ENCODE measurements at regions not wholly inside any gene's neighbourhood (a gene's known extent, or its start where the extent isn't known, plus 50 kb on each side); places are given as distances from the start of the nearest gene placed in this dataset.

- peaks cover 0 to 9% (median 0%) of the 10 kb centered on the region in 5 donors for H3K27me3 Mint-ChIP-seq
- H3K4me3 Mint-ChIP-seq, result no peak overlapping the region
- ATAC-seq, result no peak
- H3K9me3 Mint-ChIP-seq, result peaks cover 0 to 10% (median 2%) of the 10 kb centered on the region in 9 donors
- no peak overlapping the region for H3K27ac Mint-ChIP-seq
- no peaks in the 10 kb centered on the region for H3K36me3 Mint-ChIP-seq
- POLR2A ChIA-PET, result no interaction called here
- no peaks in the 10 kb centered on the region for H3K4me1 Mint-ChIP-seq
- DNase-seq, result no peak
These were observed 323.8 kb upstream of the WWC1 start for GRCh38 chr5:167967494-167968177.

GRCh38 chr5:167968837-167969236 is 322.6 kb upstream of the WWC1 start:
- ATAC-seq, result no peak
- peaks cover 0 to 20% (median 4%) of the 10 kb centered on the region in 5 donors for H3K27me3 Mint-ChIP-seq
- no peaks in the 10 kb centered on the region for H3K4me1 Mint-ChIP-seq
- H3K27ac Mint-ChIP-seq, result no peak overlapping the region
- no peak for DNase-seq
- H3K9me3 Mint-ChIP-seq, result peaks cover 0 to 21% (median 2%) of the 10 kb centered on the region in 9 donors
- no peaks in the 10 kb centered on the region for H3K36me3 Mint-ChIP-seq
- H3K4me3 Mint-ChIP-seq, result no peak overlapping the region
- POLR2A ChIA-PET, result no interaction called here

GRCh38 chr5:167969998-167970397 is 321.4 kb upstream of the WWC1 start:
- Mint-ChIP-seq H3K27ac (no peak overlapping the region), H3K36me3 (no peaks in the 10 kb centered on the region), H3K9me3 (peaks cover 0 to 21% (median 3%) of the 10 kb centered on the region in 9 donors), H3K4me1 (no peaks in the 10 kb centered on the region), H3K4me3 (no peak overlapping the region), H3K27me3 (peaks cover 0 to 20% (median 4%) of the 10 kb centered on the region in 5 donors)
- POLR2A ChIA-PET, result no interaction called here
- ATAC-seq (no peak), DNase-seq (no peak)

GRCh38 chr5:167971706-167972105 is 319.7 kb upstream of the WWC1 start:
- Mint-ChIP-seq H3K4me1 (no peaks in the 10 kb centered on the region), H3K36me3 (no peaks in the 10 kb centered on the region), H3K4me3 (no peak overlapping the region), H3K27ac (no peak overlapping the region), H3K27me3 (peaks cover 0 to 20% (median 4%) of the 10 kb centered on the region in 5 donors), H3K9me3 (peaks cover 0 to 21% (median 3%) of the 10 kb centered on the region in 9 donors)
- ATAC-seq (no peak), DNase-seq (no peak)
- POLR2A ChIA-PET, result no interaction called here

GRCh38 chr5:167973126-167973525 is 318.3 kb upstream of the WWC1 start:
- Mint-ChIP-seq H3K36me3 (no peaks in the 10 kb centered on the region), H3K4me1 (no peaks in the 10 kb centered on the region), H3K9me3 (peaks cover 0 to 21% (median 6%) of the 10 kb centered on the region in 9 donors), H3K27me3 (peaks cover 0 to 20% (median 4%) of the 10 kb centered on the region in 5 donors), H3K4me3 (no peak overlapping the region), H3K27ac (no peak overlapping the region)
- DNase-seq (no peak), ATAC-seq (no peak)
- POLR2A ChIA-PET, result no interaction called here

GRCh38 chr5:167984951-167985350 is 306.5 kb upstream of the WWC1 start:
- H3K4me3 Mint-ChIP-seq, result no peak overlapping the region
- ATAC-seq, result no peak
- no peaks in the 10 kb centered on the region for H3K36me3 Mint-ChIP-seq
- peaks cover 0 to 40% (median 8%) of the 10 kb centered on the region in 9 donors for H3K9me3 Mint-ChIP-seq
- no peak for DNase-seq
- H3K27ac Mint-ChIP-seq, result no peak overlapping the region
- POLR2A ChIA-PET, result no interaction called here
- H3K4me1 Mint-ChIP-seq, result peaks cover 0 to 3% (median 0%) of the 10 kb centered on the region in 4 donors
- peaks cover 0 to 24% (median 8%) of the 10 kb centered on the region in 5 donors for H3K27me3 Mint-ChIP-seq

- H3K36me3 Mint-ChIP-seq, result no peaks in the 10 kb centered on the region
- H3K27me3 Mint-ChIP-seq, result peaks cover 0 to 20% (median 8%) of the 10 kb centered on the region in 5 donors
- peaks cover 0 to 36% (median 7%) of the 10 kb centered on the region in 9 donors for H3K9me3 Mint-ChIP-seq
- H3K4me3 Mint-ChIP-seq, result no peak overlapping the region
- POLR2A ChIA-PET, result no interaction called here
- H3K27ac Mint-ChIP-seq, result no peak overlapping the region
- H3K4me1 Mint-ChIP-seq, result no peaks in the 10 kb centered on the region
- DNase-seq (no peak), ATAC-seq (no peak)
These were observed 306.1 kb upstream of the WWC1 start for GRCh38 chr5:167985373-167985772.

- Mint-ChIP-seq H3K27me3 (peaks cover 0 to 14% (median 5%) of the 10 kb centered on the region in 5 donors), H3K36me3 (no peaks in the 10 kb centered on the region), H3K9me3 (peaks cover 0 to 20% (median 4%) of the 10 kb centered on the region in 9 donors), H3K4me3 (no peak overlapping the region), H3K4me1 (no peaks in the 10 kb centered on the region), H3K27ac (no peak overlapping the region)
- DNase-seq, result no peak
- POLR2A ChIA-PET, result no interaction called here
- no peak for ATAC-seq
These were observed 303.8 kb upstream of the WWC1 start for GRCh38 chr5:167987490-167988280.

- Mint-ChIP-seq H3K27ac (no peak overlapping the region), H3K36me3 (no peaks in the 10 kb centered on the region), H3K4me3 (peak overlapping the region in 1 of 10 donors; percentile 17), H3K4me1 (no peaks in the 10 kb centered on the region), H3K9me3 (peaks cover 0 to 20% (median 2%) of the 10 kb centered on the region in 9 donors), H3K27me3 (peaks cover 0 to 11% (median 5%) of the 10 kb centered on the region in 5 donors)
- DNase-seq (no peak), ATAC-seq (no peak)
- POLR2A ChIA-PET, result no interaction called here
These were observed 298.6 kb upstream of the WWC1 start for GRCh38 chr5:167992868-167993267.

- POLR2A ChIA-PET, result no interaction called here
- DNase-seq, result no peak
- peaks cover 0 to 6% (median under 1%) of the 10 kb centered on the region in 5 donors for H3K27me3 Mint-ChIP-seq
- H3K4me3 Mint-ChIP-seq, result no peak overlapping the region
- no peak overlapping the region for H3K27ac Mint-ChIP-seq
- peaks cover 0 to 12% (median 2%) of the 10 kb centered on the region in 9 donors for H3K9me3 Mint-ChIP-seq
- ATAC-seq, result no peak
- H3K4me1 Mint-ChIP-seq, result no peaks in the 10 kb centered on the region
- no peaks in the 10 kb centered on the region for H3K36me3 Mint-ChIP-seq
These were observed 297.7 kb upstream of the WWC1 start for GRCh38 chr5:167993771-167994170.

GRCh38 chr5:167995844-167996425 is 295.5 kb upstream of the WWC1 start:
- Mint-ChIP-seq H3K4me1 (no peaks in the 10 kb centered on the region), H3K36me3 (no peaks in the 10 kb centered on the region), H3K9me3 (peaks cover 0 to 5% (median 0%) of the 10 kb centered on the region in 9 donors), H3K4me3 (peak overlapping the region in 1 of 10 donors; percentile 34), H3K27ac (no peak overlapping the region), H3K27me3 (no peaks in the 10 kb centered on the region)
- POLR2A ChIA-PET, result no interaction called here
- no peak for ATAC-seq
- no peak for DNase-seq

GRCh38 chr5:167998148-167998767 is 293.2 kb upstream of the WWC1 start:
- H3K36me3 Mint-ChIP-seq, result no peaks in the 10 kb centered on the region
- peaks cover 0 to 5% (median 0%) of the 10 kb centered on the region in 9 donors for H3K9me3 Mint-ChIP-seq
- H3K4me3 Mint-ChIP-seq, result no peak overlapping the region
- H3K4me1 Mint-ChIP-seq, result no peaks in the 10 kb centered on the region
- POLR2A ChIA-PET, result no interaction called here
- ATAC-seq (no peak), DNase-seq (no peak)
- no peak overlapping the region for H3K27ac Mint-ChIP-seq
- H3K27me3 Mint-ChIP-seq, result peaks cover 0 to 3% (median 0%) of the 10 kb centered on the region in 5 donors

- Mint-ChIP-seq H3K4me3 (no peak overlapping the region), H3K27ac (no peak overlapping the region), H3K4me1 (no peaks in the 10 kb centered on the region), H3K27me3 (peaks cover 0 to 4% (median 0%) of the 10 kb centered on the region in 5 donors), H3K36me3 (no peaks in the 10 kb centered on the region), H3K9me3 (peaks cover 0 to 7% (median 0%) of the 10 kb centered on the region in 9 donors)
- ATAC-seq, result no peak
- POLR2A ChIA-PET, result no interaction called here
- no peak for DNase-seq
These were observed 292.3 kb upstream of the WWC1 start for GRCh38 chr5:167999182-167999581.
